H9 (cell line): ENCODE measurements at regions not wholly inside any gene's neighbourhood (a gene's known extent, or its start where the extent isn't known, plus 50 kb on each side); places are given as distances from the start of the nearest gene placed in this dataset.

ENCODE experiments used
- DNase-seq: peaks from one replicate; pipeline ENCODE4 v3.0.0-alpha.2; 2017
- H2AFZ ChIP-seq: one replicate; pipeline ENCODE4 v1.6.1; 2013; ENCODE audit warnings: mild to moderate bottlenecking, low read length, control low read depth, moderate library complexity
- H2AK5ac ChIP-seq: 2 replicates; pipeline ENCODE4 v1.6.1; 2013; ENCODE audit warnings: low read length, control low read depth, mixed read lengths; ENCODE audit not compliant: insufficient read length
- H2BK120ac ChIP-seq: one replicate; pipeline ENCODE4 v1.6.1; 2013; ENCODE audit warnings: low read depth, mild to moderate bottlenecking, low read length, control low read depth, inconsistent platforms; ENCODE audit not compliant: poor library complexity, severe bottlenecking
- H2BK12ac ChIP-seq: 2 replicates; pipeline ENCODE4 v1.6.1; 2013; ENCODE audit warnings: low read length, control low read depth, mixed read lengths, low read depth; ENCODE audit not compliant: insufficient read length
- H2BK15ac ChIP-seq: 2 replicates; pipeline ENCODE4 v1.6.1; 2013; ENCODE audit warnings: low read depth, low read length, control low read depth
- H2BK20ac ChIP-seq: one replicate; pipeline ENCODE4 v1.6.1; 2013; ENCODE audit warnings: low read depth, mild to moderate bottlenecking, low read length, control low read depth, inconsistent platforms; ENCODE audit not compliant: poor library complexity, severe bottlenecking
- H2BK5ac ChIP-seq: 2 replicates; pipeline ENCODE4 v1.6.1; 2013; ENCODE audit warnings: low read length, control low read depth, mixed read lengths; ENCODE audit not compliant: insufficient read length
- H3K14ac ChIP-seq: 2 replicates; pipeline ENCODE4 v1.6.1; 2013; ENCODE audit warnings: low read length, control low read depth; ENCODE audit not compliant: insufficient read depth
- H3K18ac ChIP-seq: 2 replicates; pipeline ENCODE4 v1.6.1; 2013; ENCODE audit warnings: low read depth, mild to moderate bottlenecking, mixed read lengths, low read length, control low read depth; ENCODE audit not compliant: insufficient read length
- H3K23ac ChIP-seq: 2 replicates; pipeline ENCODE4 v1.6.1; 2013; ENCODE audit warnings: low read length, control low read depth, mixed read lengths, low read depth; ENCODE audit not compliant: insufficient read length
- H3K23me2 ChIP-seq: 2 replicates; pipeline ENCODE4 v1.6.1; 2013; ENCODE audit warnings: low read depth, mild to moderate bottlenecking, mixed read lengths, low read length, control low read depth; ENCODE audit not compliant: insufficient read length, poor library complexity, severe bottlenecking
- H3K27ac ChIP-seq: 2 replicates; pipeline ENCODE4 v1.5.1; 2013; ENCODE audit warnings: low read length, control low read depth, mixed read lengths, low read depth; ENCODE audit not compliant: insufficient read length
- H3K27me3 ChIP-seq: 2 replicates; pipeline ENCODE4 v1.6.1; 2013; ENCODE audit warnings: low read length, control low read depth, inconsistent platforms; ENCODE audit not compliant: insufficient read depth
- H3K4ac ChIP-seq: 2 replicates; pipeline ENCODE4 v1.6.1; 2013; ENCODE audit warnings: low read depth, mild to moderate bottlenecking, control low read depth, inconsistent platforms, low read length, moderate library complexity
- H3K4me1 ChIP-seq: 2 replicates; pipeline ENCODE4 v1.6.1; 2013; ENCODE audit warnings: low read length, control low read depth, inconsistent platforms; ENCODE audit not compliant: insufficient read depth
- H3K4me2 ChIP-seq: 2 replicates; pipeline ENCODE4 v1.6.1; 2013; ENCODE audit warnings: low read length, control low read depth, mixed read lengths; ENCODE audit not compliant: insufficient read length, insufficient read depth
- H3K56ac ChIP-seq: 2 replicates; pipeline ENCODE4 v1.6.1; 2013; ENCODE audit warnings: low read depth, mild to moderate bottlenecking, mixed read lengths, low read length, control low read depth; ENCODE audit not compliant: insufficient read length
- H3K79me1 ChIP-seq: 2 replicates; pipeline ENCODE4 v1.6.1; 2013; ENCODE audit warnings: low read depth, mild to moderate bottlenecking, moderate library complexity, low read length, control low read depth, inconsistent platforms; ENCODE audit not compliant: insufficient read depth, poor library complexity, severe bottlenecking
- H3K79me2 ChIP-seq: 2 replicates; pipeline ENCODE4 v1.6.1; 2013; ENCODE audit warnings: low read length, control low read depth, inconsistent platforms; ENCODE audit not compliant: insufficient read depth
- H3K9ac ChIP-seq: 2 replicates; pipeline ENCODE4 v1.6.1; 2013; ENCODE audit warnings: low read length, control low read depth, mixed read lengths; ENCODE audit not compliant: insufficient read length; ENCODE audit errors: extremely low read depth
- H3K9me3 ChIP-seq: one replicate; pipeline ENCODE4 v1.6.1; 2013; ENCODE audit warnings: low read depth, low read length, inconsistent platforms; ENCODE audit not compliant: control insufficient read depth
- H3T11ph ChIP-seq: one replicate; pipeline ENCODE4 v1.6.1; 2013; ENCODE audit warnings: mild to moderate bottlenecking, low read length, control low read depth, inconsistent platforms
- H4K20me1 ChIP-seq: one replicate; pipeline ENCODE4 v1.6.1; 2013; ENCODE audit not compliant: control insufficient read depth, insufficient read length, insufficient read depth
- H4K5ac ChIP-seq: 2 replicates; pipeline ENCODE4 v1.6.1; 2013; ENCODE audit warnings: low read depth, mild to moderate bottlenecking, mixed read lengths, low read length, control low read depth; ENCODE audit not compliant: insufficient read length
- H4K8ac ChIP-seq: replicated peaks from 2 replicates; pipeline ENCODE4 v1.6.1; 2013; ENCODE audit warnings: low read length, control low read depth, mixed read lengths, low read depth; ENCODE audit not compliant: insufficient read length
- H4K91ac ChIP-seq: 2 replicates; pipeline ENCODE4 v1.6.1; 2013; ENCODE audit warnings: low read depth, mild to moderate bottlenecking, moderate library complexity, mixed read lengths, low read length, control low read depth; ENCODE audit not compliant: insufficient read length
- H3K27ac Mint-ChIP-seq, 3 experiments: 2 replicates in 2 of 3; 3 replicates in 1 of 3; pipeline ENCODE4 v1.8.0; 2020 to 2021; ENCODE audit warnings: mixed read lengths in 3 of 3, mild to moderate bottlenecking in 1 of 3, moderate library complexity in 1 of 3
- H3K27me3 Mint-ChIP-seq: 2 replicates; pipeline ENCODE4 v1.8.0; 2021; ENCODE audit warnings: low read depth, mild to moderate bottlenecking, moderate library complexity, mixed read lengths
- H3K36me3 Mint-ChIP-seq, 3 experiments: 2 replicates in 2 of 3; 3 replicates in 1 of 3; pipeline ENCODE4 v1.8.0; 2020 to 2021; ENCODE audit warnings: low read depth in 3 of 3, mixed read lengths in 3 of 3; ENCODE audit not compliant: insufficient read depth in 1 of 3
- H3K4me1 Mint-ChIP-seq, 2 experiments: 2 replicates each; pipeline ENCODE4 v1.8.0; 2020; ENCODE audit warnings: mixed read lengths in 2 of 2
- H3K4me3 Mint-ChIP-seq, 2 experiments: 2 replicates in 1 of 2; 3 replicates in 1 of 2; pipeline ENCODE4 v1.8.0; 2020 to 2021; ENCODE audit warnings: mild to moderate bottlenecking in 2 of 2, mixed read lengths in 2 of 2, moderate library complexity in 1 of 2
- H3K9me3 Mint-ChIP-seq, 2 experiments: 2 replicates in 1 of 2; 3 replicates in 1 of 2; pipeline ENCODE4 v1.8.0; 2020; ENCODE audit warnings: mild to moderate bottlenecking in 2 of 2, mixed read lengths in 2 of 2, moderate library complexity in 1 of 2
- CTCF ChIP-seq: fragments of 200-600 bp; sonication (generic); conservative IDR thresholded peaks from 3 replicates; pipeline ENCODE4 v1.8.0; 2021; ENCODE audit warnings: antibody characterized with exemption, mild to moderate bottlenecking
- WGBS: extraction: QIAGEN DNeasy Blood & Tissue Kit; methylation state at CpG from one replicate; pipeline ENCODE4 v1.1.7; 2013; ENCODE audit warnings: missing lambda C conversion rate, low lambda C conversion rate, mixed read lengths; ENCODE audit not compliant: insufficient read length; ENCODE audit errors: extremely low coverage; 5-methylcytosine and 5-hydroxymethylcytosine counted together

DNA sequence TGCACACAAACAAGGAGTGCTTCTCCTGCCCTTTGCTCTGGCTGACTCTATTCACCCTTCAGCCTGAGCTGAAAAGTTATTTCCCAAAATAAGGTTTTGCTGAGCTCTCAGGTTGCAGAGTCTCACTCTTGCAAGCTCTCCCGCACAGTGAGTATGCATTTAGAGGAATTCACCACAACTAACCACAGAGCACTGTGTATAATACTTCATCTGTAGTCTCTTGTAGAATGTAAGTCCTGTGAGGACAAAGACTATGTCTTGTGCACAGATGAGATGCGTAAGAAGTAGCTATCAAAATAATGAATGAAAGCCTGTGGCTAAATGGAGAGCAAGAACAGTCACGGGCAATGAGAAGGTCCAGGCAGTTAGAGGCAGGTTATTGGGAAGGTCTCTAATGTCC, 156.5 kb upstream of the SLCO3A1 start:
- Histone ChIP-seq H3K4me1 (no peaks in the 10 kb centered on the region), H4K91ac (no peak overlapping the region), H2BK5ac (no peak overlapping the region), H3K9me3 (no peaks in the 10 kb centered on the region), H3K9ac (no peak overlapping the region), H2BK12ac (no peak overlapping the region), H3K18ac (no peak overlapping the region), H3K4me2 (no peak overlapping the region), H4K8ac (no peak overlapping the region), H3K23me2 (no peaks in the 10 kb centered on the region), H3K4ac (no peak overlapping the region), H2BK20ac (no peak overlapping the region), H2AK5ac (no peak overlapping the region), H2BK120ac (no peak overlapping the region), H3K23ac (no peak overlapping the region), H3K27ac (no peak overlapping the region), H3K14ac (no peak overlapping the region), H4K20me1 (no peaks in the 10 kb centered on the region), H4K5ac (no peak overlapping the region), H3T11ph (no peak overlapping the region), H3K79me1 (no peaks in the 10 kb centered on the region), H2AFZ (no peak overlapping the region), H3K56ac (no peak overlapping the region), H2BK15ac (no peak overlapping the region), H3K27me3 (0 out of 2 replicates have a peak, but pooled peaks cover 2% of the 10 kb centered on the region), H3K79me2 (no peaks in the 10 kb centered on the region)
- Mint-ChIP-seq H3K4me1 (peaks cover 0 to under 1% of the 10 kb centered on the region in 2 experiments; a peak in 1 of 4 replicates), H3K9me3 (no peaks in the 10 kb centered on the region), H3K27ac (no peak overlapping the region), H3K36me3 (no peaks in the 10 kb centered on the region), H3K4me3 (no peak overlapping the region), H3K27me3 (no peaks in the 10 kb centered on the region)
- WGBS: no CpG with 5 or more reads among the region's 3 CpGs
- no peak for TF ChIP-seq CTCF
- no peak for DNase-seq
